22Rv1 (cell line): ENCODE measurements at regions not wholly inside any gene's neighbourhood (a gene's known extent, or its start where the extent isn't known, plus 50 kb on each side); places are given as distances from the start of the nearest gene placed in this dataset.

Experiments used
- CTCF ChIP-seq: fragments of 450-650 bp; IDR thresholded peaks from 2 replicates; pipeline ENCODE4 v1.5.1; 2017; ENCODE audit warnings: mild to moderate bottlenecking
- ZFX ChIP-seq: fragments of 450-650 bp; IDR thresholded peaks from 2 replicates; pipeline ENCODE4 v1.6.1; 2017; ENCODE audit warnings: antibody characterized with exemption, borderline replicate concordance

GRCh38 chr18:71106701-71107100 lies 817.9 kb downstream of the SOCS6 start:
- TF ChIP-seq ZFX, result no peak
- no peak for TF ChIP-seq CTCF
